IMR-90 (cell line): ENCODE measurements at regions not wholly inside any gene's neighbourhood (a gene's known extent, or its start where the extent isn't known, plus 50 kb on each side); places are given as distances from the start of the nearest gene placed in this dataset.

Experiments used
- ATAC-seq: fragments of 200-7000 bp; cut with Tn5 transposase; 2 replicates; pipeline ENCODE4 v1.9.1; 2020; ENCODE audit warnings: low read depth, mild to moderate bottlenecking, moderate library complexity
- BruUV-seq: library from RNA; stranded (reverse); fragments of 400-500 nt; replicated peaks from 2 replicates; lab custom pipeline; 2021; lab: Mats Ljungman, UMichigan
- CTCF ChIA-PET: fragments of 300-600 bp; formaldehyde crosslinking; extraction: SDS; loops from one replicate; lab custom pipeline; 2021; ENCODE audit warnings: antibody characterized with exemption; lab: Yijun Ruan, JAX
- POLR2A ChIA-PET: fragments of 300-600 bp; sonication (Branson Sonifier 250); formaldehyde crosslinking; loops from one replicate; lab custom pipeline; 2022; ENCODE audit warnings: antibody characterized with exemption; ENCODE audit not compliant: unreplicated experiment; lab: Charles Lee
- DNase-seq: peaks from one replicate; pipeline ENCODE4 v3.0.0; 2013
- H2AFZ ChIP-seq: replicated peaks from 2 replicates; pipeline ENCODE3; 2013; ENCODE audit warnings: low read length, mild to moderate bottlenecking; ENCODE audit not compliant: poor library complexity
- H2AK5ac ChIP-seq: 2 replicates; pipeline ENCODE4 v1.6.1; 2013; ENCODE audit warnings: low read depth, low read length, inconsistent platforms
- H2AK9ac ChIP-seq: replicated peaks from 2 replicates; pipeline ENCODE3; 2013; ENCODE audit warnings: mild to moderate bottlenecking, low read depth, low read length, moderate library complexity; ENCODE audit not compliant: poor library complexity
- H2BK120ac ChIP-seq: 2 replicates; pipeline ENCODE4 v1.6.1; 2013; ENCODE audit warnings: low read depth, low read length, inconsistent platforms
- H2BK15ac ChIP-seq: 3 replicates; pipeline ENCODE4 v1.6.1; 2013; ENCODE audit warnings: low read depth, low read length, inconsistent platforms
- H2BK20ac ChIP-seq: 2 replicates; pipeline ENCODE4 v1.6.1; 2013; ENCODE audit warnings: low read depth, mild to moderate bottlenecking, inconsistent platforms, low read length, moderate library complexity
- H2BK5ac ChIP-seq: 2 replicates; pipeline ENCODE4 v1.6.1; 2013; ENCODE audit warnings: mild to moderate bottlenecking, low read depth, low read length, inconsistent platforms; ENCODE audit not compliant: poor library complexity, severe bottlenecking
- H3K14ac ChIP-seq: replicated peaks from 2 replicates; pipeline ENCODE4 v1.6.1; 2013; ENCODE audit warnings: low read depth, low read length, inconsistent platforms
- H3K18ac ChIP-seq: 2 replicates; pipeline ENCODE4 v1.6.1; 2013; ENCODE audit warnings: low read depth, low read length, control low read depth
- H3K23ac ChIP-seq: 2 replicates; pipeline ENCODE4 v1.6.1; 2013; ENCODE audit warnings: low read depth, low read length, inconsistent platforms
- H3K27ac ChIP-seq: 2 replicates; pipeline ENCODE4 v1.5.1; 2013; ENCODE audit warnings: mild to moderate bottlenecking, control low read depth, low read length; ENCODE audit not compliant: insufficient read depth
- H3K27me3 ChIP-seq: 2 replicates; pipeline ENCODE4 v1.6.1; 2013; ENCODE audit warnings: low read length; ENCODE audit not compliant: control insufficient read depth, insufficient read depth
- H3K36me3 ChIP-seq: 2 replicates; pipeline ENCODE4 v1.6.1; 2013; ENCODE audit warnings: low read length, mixed read lengths; ENCODE audit not compliant: control insufficient read depth, insufficient read depth
- H3K4ac ChIP-seq: 2 replicates; pipeline ENCODE4 v1.6.1; 2013; ENCODE audit warnings: low read depth, low read length, inconsistent platforms
- H3K4me1 ChIP-seq: 2 replicates; pipeline ENCODE4 v1.6.1; 2013; ENCODE audit warnings: low read length, mixed read lengths; ENCODE audit not compliant: control insufficient read depth, insufficient read depth
- H3K4me2 ChIP-seq: 2 replicates; pipeline ENCODE4 v1.6.1; 2013; ENCODE audit warnings: low read depth, mild to moderate bottlenecking, control low read depth, low read length, moderate library complexity
- H3K4me3 ChIP-seq: 2 replicates; pipeline ENCODE4 v1.5.1; 2013; ENCODE audit warnings: low read depth, mild to moderate bottlenecking, control low read depth, low read length, moderate library complexity; ENCODE audit not compliant: insufficient read depth
- H3K56ac ChIP-seq: 2 replicates; pipeline ENCODE4 v1.6.1; 2013; ENCODE audit warnings: low read length, inconsistent platforms; ENCODE audit not compliant: insufficient read depth; ENCODE audit errors: extremely low read depth
- H3K79me1 ChIP-seq, 2 experiments: 2 replicates each; pipeline ENCODE4 v1.6.1; 2013; ENCODE audit warnings: low read length in 2 of 2, inconsistent platforms in 1 of 2, low read depth in 1 of 2
- H3K9ac ChIP-seq: 2 replicates; pipeline ENCODE4 v1.6.1; 2013; ENCODE audit warnings: low read depth, low read length, control low read depth
- H3K9me1 ChIP-seq: 2 replicates; pipeline ENCODE4 v1.6.1; 2013; ENCODE audit warnings: low read length, inconsistent platforms; ENCODE audit not compliant: insufficient read depth
- H3K9me3 ChIP-seq: 2 replicates; pipeline ENCODE4 v1.6.1; 2013; ENCODE audit warnings: low read length; ENCODE audit not compliant: control insufficient read depth, insufficient read depth
- H4K20me1 ChIP-seq: 2 replicates; pipeline ENCODE4 v1.6.1; 2013; ENCODE audit warnings: low read length, inconsistent platforms; ENCODE audit not compliant: insufficient read depth
- H4K5ac ChIP-seq: 2 replicates; pipeline ENCODE4 v1.6.1; 2013; ENCODE audit warnings: mild to moderate bottlenecking, low read depth, low read length, control low read depth
- H4K8ac ChIP-seq, 2 experiments: 2 replicates each; pipeline ENCODE4 v1.6.1; 2013; ENCODE audit warnings: low read depth in 2 of 2, low read length in 2 of 2, control low read depth in 1 of 2, inconsistent platforms in 1 of 2
- H4K91ac ChIP-seq: 2 replicates; pipeline ENCODE4 v1.6.1; 2013; ENCODE audit warnings: low read depth, low read length, inconsistent platforms; ENCODE audit not compliant: insufficient read depth
- BHLHE40 ChIP-seq: fragments of 150-350 bp; IDR thresholded peaks from 2 replicates; pipeline ENCODE4 v1.6.1; 2016; ENCODE audit warnings: mild to moderate bottlenecking, low read depth, low read length
- CEBPB ChIP-seq: IDR thresholded peaks from 2 replicates; pipeline ENCODE4 v1.6.1; 2012; ENCODE audit warnings: low read depth, low read length, improper control_type of control experiment
- CHD1 ChIP-seq: IDR thresholded peaks from 2 replicates; pipeline ENCODE4 v1.6.1; 2012; ENCODE audit warnings: low read depth, low read length, improper control_type of control experiment
- CTCF ChIP-seq: conservative IDR thresholded peaks from 2 replicates; pipeline ENCODE4 v1.5.1; 2012; ENCODE audit warnings: mild to moderate bottlenecking, low read depth, low read length, improper control_type of control experiment
- ELK1 ChIP-seq: fragments of 150-350 bp; IDR thresholded peaks from 2 replicates; pipeline ENCODE4 v1.6.1; 2016; ENCODE audit warnings: low read depth, mild to moderate bottlenecking, low read length, moderate library complexity, borderline replicate concordance
- FOS ChIP-seq: fragments of 150-350 bp; IDR thresholded peaks from 2 replicates; pipeline ENCODE4 v1.6.1; 2016; ENCODE audit warnings: low read depth, low read length
- MAFK ChIP-seq: IDR thresholded peaks from 2 replicates; pipeline ENCODE4 v1.6.1; 2012; ENCODE audit warnings: low read depth, low read length, improper control_type of control experiment
- MAZ ChIP-seq: IDR thresholded peaks from 2 replicates; pipeline ENCODE4 v1.6.1; 2012; ENCODE audit warnings: low read depth, mild to moderate bottlenecking, low read length, improper control_type of control experiment, moderate library complexity, borderline replicate concordance
- MXI1 ChIP-seq: IDR thresholded peaks from 2 replicates; pipeline ENCODE4 v1.6.1; 2012; ENCODE audit warnings: low read depth, mild to moderate bottlenecking, low read length, moderate library complexity, borderline replicate concordance
- NFE2L2 ChIP-seq: fragments of 150-350 bp; IDR thresholded peaks from 2 replicates; pipeline ENCODE4 v1.6.1; 2016; ENCODE audit warnings: low read depth, mild to moderate bottlenecking, low read length
- POLR2A ChIP-seq: IDR thresholded peaks from 2 replicates; pipeline ENCODE4 v1.6.1; 2012; ENCODE audit warnings: mild to moderate bottlenecking, low read depth, low read length
- RAD21 ChIP-seq: IDR thresholded peaks from 2 replicates; pipeline ENCODE4 v1.6.1; 2012; ENCODE audit warnings: low read length, improper control_type of control experiment
- RCOR1 ChIP-seq: IDR thresholded peaks from 2 replicates; pipeline ENCODE4 v1.6.1; 2012; ENCODE audit warnings: mild to moderate bottlenecking, low read length, improper control_type of control experiment; ENCODE audit not compliant: insufficient replicate concordance
- RFX5 ChIP-seq: IDR thresholded peaks from 2 replicates; pipeline ENCODE4 v1.8.0; 2012; ENCODE audit warnings: low read depth, mild to moderate bottlenecking, low read length, moderate library complexity
- SMC3 ChIP-seq: fragments of 150-350 bp; IDR thresholded peaks from 2 replicates; pipeline ENCODE4 v1.6.1; 2016; ENCODE audit warnings: low read depth, mild to moderate bottlenecking, antibody characterized with exemption, low read length, moderate library complexity
- WGBS, 2 experiments: methylation state at CpG; one replicate each; pipeline versions ENCODE4 v1.1.5 to v1.1.7; 2013; ENCODE audit warnings: missing lambda C conversion rate in 2 of 2; ENCODE audit not compliant: insufficient read length in 1 of 2; ENCODE audit errors: extremely low coverage in 2 of 2; 5-methylcytosine and 5-hydroxymethylcytosine counted together
- dilution Hi-C: fragments of 300-500 bp; cut with HindIII; formaldehyde crosslinking; loops from one replicate; pipeline ENCODE4 v1.14.3; 2018; ENCODE audit warnings: low sequenced_read_pairs; ENCODE audit not compliant: unreplicated experiment
- in situ Hi-C: fragments of 300-500 bp; cut with MboI; formaldehyde crosslinking; loops from 3 replicates; pipeline ENCODE4 v1.14.3; 2019; ENCODE audit warnings: low sequenced_read_pairs, inconsistent platforms, mixed read lengths
- intact Hi-C: fragments of 100-400 bp; cut with micrococcal nuclease; formaldehyde crosslinking; loops from 2 replicates; pipeline ENCODE4 v1.10.0; 2022
- TF ChIP-seq, protein P1 (sequence below): fragments of 150-350 bp; IDR thresholded peaks from 2 replicates; pipeline ENCODE4 v1.6.1; 2017; ENCODE audit warnings: mild to moderate bottlenecking, antibody characterized with exemption, low read length, low read depth

DNA sequence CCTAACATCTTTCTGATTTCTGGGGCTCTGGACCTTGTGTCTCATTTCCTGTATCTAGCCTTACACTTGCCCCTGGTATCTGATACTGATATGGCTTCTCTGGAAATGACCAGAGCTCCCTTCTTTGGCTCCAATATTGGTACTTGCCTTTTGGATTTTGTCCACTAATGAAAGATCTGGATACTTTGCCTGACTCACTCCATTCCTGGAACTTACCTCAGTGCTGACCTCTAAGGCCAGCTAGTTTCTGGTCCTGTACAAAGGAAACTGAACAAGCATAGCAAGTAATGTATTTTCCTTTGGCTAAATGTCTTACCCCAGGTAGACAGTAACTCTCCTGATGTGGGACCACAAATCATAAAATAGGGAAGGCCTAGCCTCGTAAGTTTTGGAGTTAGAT, 93.8 kb upstream of the SLC4A7 start:
- Histone ChIP-seq H3K4ac (no peak overlapping the region), H3K56ac (no peak overlapping the region), H3K79me1 (no peaks in the 10 kb centered on the region), H4K5ac (no peak overlapping the region), H3K9me1 (no peaks in the 10 kb centered on the region), H3K4me1 (no peaks in the 10 kb centered on the region; the same call in 1 of the 2 replicates), H3K27me3 (no peaks in the 10 kb centered on the region), H2AFZ (no peak overlapping the region), H3K14ac (0 out of 2 replicates have a peak overlapping the region, but pooled peaks have one; percentile 5), H2AK9ac (no peak overlapping the region), H2AK5ac (no peak overlapping the region), H3K36me3 (no peaks in the 10 kb centered on the region), H2BK5ac (no peak overlapping the region), H4K8ac (no peak overlapping the region), H4K20me1 (no peaks in the 10 kb centered on the region), H4K91ac (no peak overlapping the region), H3K4me3 (no peak overlapping the region), H3K23ac (no peak overlapping the region), H3K27ac (no peak overlapping the region), H3K9me3 (no peaks in the 10 kb centered on the region), H3K9ac (no peak overlapping the region), H3K4me2 (no peak overlapping the region), H3K18ac (no peak overlapping the region), H2BK20ac (no peak overlapping the region), H2BK15ac (no peak overlapping the region), H2BK120ac (no peak overlapping the region; the same call in 1 of the 2 replicates)
- no TSS peak for BruUV-seq
- DNase-seq: peak; percentile 60
- intact Hi-C loops (no loop called here), in situ Hi-C loops (no loop called here), dilution Hi-C loops (no loop called here)
- CTCF ChIA-PET: no interaction called here
- TF ChIP-seq FOS (no peak), BHLHE40 (no peak), MAZ (no peak), RCOR1 (no peak), RFX5 (no peak), MXI1 (no peak), CHD1 (no peak), NFE2L2 (no peak), RAD21 (no peak), SMC3 (no peak), POLR2A (no peak), MAFK (no peak), CTCF (no peak), ELK1 (no peak), CEBPB (no peak)
- TF ChIP-seq, protein P1, sequence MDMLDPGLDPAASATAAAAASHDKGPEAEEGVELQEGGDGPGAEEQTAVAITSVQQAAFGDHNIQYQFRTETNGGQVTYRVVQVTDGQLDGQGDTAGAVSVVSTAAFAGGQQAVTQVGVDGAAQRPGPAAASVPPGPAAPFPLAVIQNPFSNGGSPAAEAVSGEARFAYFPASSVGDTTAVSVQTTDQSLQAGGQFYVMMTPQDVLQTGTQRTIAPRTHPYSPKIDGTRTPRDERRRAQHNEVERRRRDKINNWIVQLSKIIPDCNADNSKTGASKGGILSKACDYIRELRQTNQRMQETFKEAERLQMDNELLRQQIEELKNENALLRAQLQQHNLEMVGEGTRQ: no peak
- POLR2A ChIA-PET: no interaction called here
- peak; percentile 48; the same call in 1 of the 2 replicates for ATAC-seq
- no CpG with 5 or more reads among the region's 1 CpG for WGBS, 2 experiments
